Esophagus squamous epithelium (tissue), 4 donors: ENCODE measurements at regions not wholly inside any gene's neighbourhood (a gene's known extent, or its start where the extent isn't known, plus 50 kb on each side); places are given as distances from the start of the nearest gene placed in this dataset.

Source experiments
- CTCF ChIP-seq, 6 experiments: fragments of 450-650 bp in 4 of 6; fragments of 200-600 bp in 2 of 6; sonication (generic) in 2 of 6; IDR thresholded peaks; one replicate each; pipeline ENCODE4 v1.5.1; 2016 to 2019; ENCODE audit warnings: antibody characterized with exemption in 6 of 6, mild to moderate bottlenecking in 4 of 6, moderate library complexity in 4 of 6
- POLR2A ChIP-seq, 4 donors: fragments of 450-650 bp; IDR thresholded peaks; one replicate each; pipeline ENCODE4 v1.6.1; 2017; ENCODE audit warnings: antibody characterized with exemption in 4 of 4, mild to moderate bottlenecking in 4 of 4, moderate library complexity in 3 of 4

GRCh38 chr20:41865938-41866337 lies 247.8 kb upstream of the CHD6 start:
- no peak for TF ChIP-seq CTCF (IDR thresholded peaks at IDR 0.05)
- no peak for TF ChIP-seq POLR2A (IDR thresholded peaks at IDR 0.05)
